ENCODE measurements at regions not wholly inside any gene's neighbourhood (a gene's known extent, or its start where the extent isn't known, plus 50 kb on each side); places are given as distances from the start of the nearest gene placed in this dataset.

DNA sequence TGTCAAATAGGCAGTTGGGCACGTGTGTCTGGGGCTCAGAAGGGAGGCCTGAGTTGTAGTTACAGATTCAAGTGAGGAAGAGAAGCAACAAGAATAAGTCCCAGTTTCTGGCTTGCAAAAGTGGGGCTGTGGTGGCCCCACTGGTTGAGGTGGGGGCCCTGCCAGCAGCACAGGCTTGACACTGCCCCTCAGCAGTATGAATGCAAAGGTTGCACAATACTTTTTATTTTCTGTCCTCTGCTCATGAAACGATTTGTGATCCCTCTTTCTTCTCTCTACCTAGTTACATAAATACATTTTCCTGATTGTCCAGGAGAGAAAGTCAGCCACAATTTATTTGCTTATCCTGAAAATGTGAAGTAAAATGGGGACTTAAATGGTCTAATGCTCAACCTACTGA, 577.8 kb downstream of the AACS start:
- TF ChIP-seq, protein P1, sequence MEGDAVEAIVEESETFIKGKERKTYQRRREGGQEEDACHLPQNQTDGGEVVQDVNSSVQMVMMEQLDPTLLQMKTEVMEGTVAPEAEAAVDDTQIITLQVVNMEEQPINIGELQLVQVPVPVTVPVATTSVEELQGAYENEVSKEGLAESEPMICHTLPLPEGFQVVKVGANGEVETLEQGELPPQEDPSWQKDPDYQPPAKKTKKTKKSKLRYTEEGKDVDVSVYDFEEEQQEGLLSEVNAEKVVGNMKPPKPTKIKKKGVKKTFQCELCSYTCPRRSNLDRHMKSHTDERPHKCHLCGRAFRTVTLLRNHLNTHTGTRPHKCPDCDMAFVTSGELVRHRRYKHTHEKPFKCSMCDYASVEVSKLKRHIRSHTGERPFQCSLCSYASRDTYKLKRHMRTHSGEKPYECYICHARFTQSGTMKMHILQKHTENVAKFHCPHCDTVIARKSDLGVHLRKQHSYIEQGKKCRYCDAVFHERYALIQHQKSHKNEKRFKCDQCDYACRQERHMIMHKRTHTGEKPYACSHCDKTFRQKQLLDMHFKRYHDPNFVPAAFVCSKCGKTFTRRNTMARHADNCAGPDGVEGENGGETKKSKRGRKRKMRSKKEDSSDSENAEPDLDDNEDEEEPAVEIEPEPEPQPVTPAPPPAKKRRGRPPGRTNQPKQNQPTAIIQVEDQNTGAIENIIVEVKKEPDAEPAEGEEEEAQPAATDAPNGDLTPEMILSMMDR (IDR thresholded peaks at IDR 0.05) = no peak
- TF ChIP-seq POLR2A (IDR thresholded peaks at IDR 0.05) = no peak
- TF ChIP-seq POLR2AphosphoS5 (IDR thresholded peaks at IDR 0.05) = no peak

All from prostate gland (tissue), 2 donors.